Vagina (tissue), 2 donors: ENCODE measurements at regions not wholly inside any gene's neighbourhood (a gene's known extent, or its start where the extent isn't known, plus 50 kb on each side); places are given as distances from the start of the nearest gene placed in this dataset.

Experiments used
- DNase-seq, 2 donors: peaks; one replicate each; pipeline ENCODE4 v3.0.0-alpha.2; 2017; ENCODE audit errors: extremely low spot score in 2 of 2
- H3K27ac ChIP-seq: fragments of 200-600 bp; sonication (generic); one replicate; pipeline ENCODE4 v1.5.1; 2019
- H3K27me3 ChIP-seq: fragments of 200-600 bp; sonication (generic); one replicate; pipeline ENCODE4 v1.5.1; 2019
- H3K36me3 ChIP-seq, 2 donors: fragments of 200-600 bp; sonication (generic); one replicate each; pipeline ENCODE4 v1.5.1; 2017 to 2019
- H3K4me1 ChIP-seq: fragments of 200-600 bp; sonication (generic); one replicate; pipeline ENCODE4 v1.5.1; 2019
- H3K4me3 ChIP-seq, 2 donors: fragments of 200-600 bp; sonication (generic); 1 replicate in 1 of 2; 2 replicates in 1 of 2; pipeline ENCODE4 v1.5.1; 2016 to 2019
- H3K9me3 ChIP-seq: fragments of 200-600 bp; sonication (generic); one replicate; pipeline ENCODE4 v1.5.1; 2019
- POLR2A ChIP-seq, 2 donors: fragments of 450-650 bp; IDR thresholded peaks; one replicate each; pipeline ENCODE4 v1.6.1; 2017; ENCODE audit warnings: antibody characterized with exemption in 2 of 2, mild to moderate bottlenecking in 2 of 2, moderate library complexity in 2 of 2
- POLR2AphosphoS5 ChIP-seq, 2 donors: sonication (generic); formaldehyde crosslinking; IDR thresholded peaks; one replicate each; pipeline ENCODE4 v1.9.0; 2017; ENCODE audit warnings: antibody characterized with exemption in 2 of 2, mild to moderate bottlenecking in 2 of 2, low read depth in 1 of 2; ENCODE audit not compliant: insufficient read depth in 1 of 2
- intact Hi-C: fragments of 100-400 bp; cut with DNase I; formaldehyde crosslinking; loops from one replicate; pipeline ENCODE4 v1.15.1; 2023
- TF ChIP-seq, protein P1 (sequence below), 3 experiments: fragments of 450-650 bp in 2 of 3; fragments of 200-600 bp in 1 of 3; sonication (generic) in 1 of 3; IDR thresholded peaks; one replicate each; pipeline ENCODE4 v1.5.1; 2017 to 2019; ENCODE audit warnings: antibody characterized with exemption in 3 of 3, mild to moderate bottlenecking in 2 of 3, moderate library complexity in 2 of 3

GRCh38 chr13:85186356-85187045 is 612.7 kb downstream of the SLITRK6 start:
- Histone ChIP-seq H3K36me3 (no peaks in the 10 kb centered on the region), H3K4me1 (no peaks in the 10 kb centered on the region), H3K4me3 (no peak overlapping the region), H3K27ac (no peak overlapping the region), H3K27me3 (no peaks in the 10 kb centered on the region), H3K9me3 (no peaks in the 10 kb centered on the region)
- intact Hi-C loops = no loop called here
- no peak for TF ChIP-seq POLR2AphosphoS5 (IDR thresholded peaks at IDR 0.05; ENCODE audit: insufficient read depth in 1 of 2, low read depth in 1 of 2)
- TF ChIP-seq, protein P1, sequence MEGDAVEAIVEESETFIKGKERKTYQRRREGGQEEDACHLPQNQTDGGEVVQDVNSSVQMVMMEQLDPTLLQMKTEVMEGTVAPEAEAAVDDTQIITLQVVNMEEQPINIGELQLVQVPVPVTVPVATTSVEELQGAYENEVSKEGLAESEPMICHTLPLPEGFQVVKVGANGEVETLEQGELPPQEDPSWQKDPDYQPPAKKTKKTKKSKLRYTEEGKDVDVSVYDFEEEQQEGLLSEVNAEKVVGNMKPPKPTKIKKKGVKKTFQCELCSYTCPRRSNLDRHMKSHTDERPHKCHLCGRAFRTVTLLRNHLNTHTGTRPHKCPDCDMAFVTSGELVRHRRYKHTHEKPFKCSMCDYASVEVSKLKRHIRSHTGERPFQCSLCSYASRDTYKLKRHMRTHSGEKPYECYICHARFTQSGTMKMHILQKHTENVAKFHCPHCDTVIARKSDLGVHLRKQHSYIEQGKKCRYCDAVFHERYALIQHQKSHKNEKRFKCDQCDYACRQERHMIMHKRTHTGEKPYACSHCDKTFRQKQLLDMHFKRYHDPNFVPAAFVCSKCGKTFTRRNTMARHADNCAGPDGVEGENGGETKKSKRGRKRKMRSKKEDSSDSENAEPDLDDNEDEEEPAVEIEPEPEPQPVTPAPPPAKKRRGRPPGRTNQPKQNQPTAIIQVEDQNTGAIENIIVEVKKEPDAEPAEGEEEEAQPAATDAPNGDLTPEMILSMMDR (IDR thresholded peaks at IDR 0.05) = no peak
- no peak for TF ChIP-seq POLR2A (IDR thresholded peaks at IDR 0.05)
- DNase-seq = no peak

DNA sequence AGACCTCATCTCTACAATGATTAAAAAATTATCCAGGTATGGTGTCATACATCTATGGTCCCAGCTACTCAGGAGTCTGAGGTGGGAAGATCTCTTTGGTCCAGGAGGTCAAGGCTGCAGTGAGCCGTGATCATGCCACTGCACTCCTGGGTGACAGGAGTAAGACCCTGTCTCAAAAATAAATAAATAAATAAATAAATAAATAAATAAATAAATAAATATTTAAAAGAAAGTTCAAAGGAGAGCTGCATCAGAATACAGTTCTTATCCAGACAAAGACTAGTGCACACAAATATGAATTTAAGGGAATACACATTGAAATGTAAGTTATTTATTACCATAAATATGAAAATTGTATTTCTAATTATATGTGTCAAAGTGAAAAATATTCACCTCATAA is 624.9 kb downstream of the SLITRK6 start:
- H3K27ac ChIP-seq = no peak overlapping the region
- H3K4me1 ChIP-seq = no peaks in the 10 kb centered on the region
- intact Hi-C loops = no loop called here
- no peaks in the 10 kb centered on the region for H3K36me3 ChIP-seq
- no peak for DNase-seq
- TF ChIP-seq, protein P1 (IDR thresholded peaks at IDR 0.05) = no peak
- TF ChIP-seq POLR2A (IDR thresholded peaks at IDR 0.05) (no peak), POLR2AphosphoS5 (IDR thresholded peaks at IDR 0.05; ENCODE audit: insufficient read depth in 1 of 2, low read depth in 1 of 2) (no peak)
- H3K9me3 ChIP-seq = no peaks in the 10 kb centered on the region
- no peak overlapping the region for H3K4me3 ChIP-seq
- no peaks in the 10 kb centered on the region for H3K27me3 ChIP-seq

DNA sequence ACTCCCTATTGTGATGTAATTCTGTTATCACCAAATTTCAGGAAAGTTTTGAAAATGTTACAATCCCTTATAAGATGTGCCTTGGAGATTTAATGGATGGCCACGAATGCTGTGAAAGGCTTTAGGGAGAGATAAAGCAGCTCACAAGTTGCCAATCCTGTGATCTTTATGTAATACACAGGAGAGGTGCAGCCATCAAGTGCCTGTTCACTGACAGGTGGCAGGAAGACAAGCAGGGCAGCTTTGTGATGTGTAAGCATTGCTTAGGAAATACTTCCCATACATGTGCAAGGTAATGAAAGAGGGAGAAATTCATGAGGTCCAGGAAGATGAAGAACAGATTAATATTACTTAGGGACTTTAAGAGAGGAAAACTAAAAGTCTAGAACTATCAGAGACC is 628.8 kb downstream of the SLITRK6 start:
- DNase-seq = no peak
- Histone ChIP-seq H3K4me1 (no peaks in the 10 kb centered on the region), H3K4me3 (no peak overlapping the region), H3K36me3 (no peaks in the 10 kb centered on the region), H3K27ac (no peak overlapping the region), H3K9me3 (no peaks in the 10 kb centered on the region), H3K27me3 (no peaks in the 10 kb centered on the region)
- TF ChIP-seq POLR2AphosphoS5 (IDR thresholded peaks at IDR 0.05; ENCODE audit: insufficient read depth in 1 of 2, low read depth in 1 of 2) = no peak
- TF ChIP-seq, protein P1 (IDR thresholded peaks at IDR 0.05) = no peak
- intact Hi-C loops = no loop called here

DNA sequence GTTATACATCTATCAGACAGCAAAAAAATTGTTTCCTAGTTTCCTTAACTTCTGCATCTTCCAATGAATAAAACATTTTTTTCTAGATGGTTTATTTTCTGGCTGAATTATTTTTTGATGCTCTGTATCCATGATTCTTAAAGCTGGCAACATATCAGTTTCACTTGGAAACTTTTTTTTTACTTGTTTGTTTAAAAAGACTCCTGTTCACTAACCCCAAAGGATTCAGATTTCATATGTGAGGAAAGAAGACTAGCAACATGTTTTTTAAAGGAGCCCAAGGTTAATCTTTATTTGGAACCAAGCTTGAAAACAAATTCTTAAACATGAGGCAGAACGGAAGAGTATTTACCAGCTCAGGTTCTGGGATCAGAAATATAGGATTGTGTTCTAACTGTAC is 632.3 kb downstream of the SLITRK6 start:
- no peaks in the 10 kb centered on the region for H3K9me3 ChIP-seq
- DNase-seq = no peak
- no peak overlapping the region for H3K4me3 ChIP-seq

GRCh38 chr13:85163063-85163462 is 636.2 kb downstream of the SLITRK6 start:
- Histone ChIP-seq H3K4me3 (no peak overlapping the region), H3K9me3 (no peaks in the 10 kb centered on the region), H3K27ac (no peak overlapping the region), H3K27me3 (no peaks in the 10 kb centered on the region), H3K4me1 (no peaks in the 10 kb centered on the region), H3K36me3 (no peaks in the 10 kb centered on the region)
- TF ChIP-seq POLR2AphosphoS5 (IDR thresholded peaks at IDR 0.05; ENCODE audit: insufficient read depth in 1 of 2, low read depth in 1 of 2) = no peak
- TF ChIP-seq, protein P1 (IDR thresholded peaks at IDR 0.05) = no peak
- no peak for TF ChIP-seq POLR2A (IDR thresholded peaks at IDR 0.05)
- intact Hi-C loops = no loop called here
- DNase-seq = no peak

More for the DNA sequence above, 632.3 kb downstream of the SLITRK6 start:
- H3K27me3 ChIP-seq = no peaks in the 10 kb centered on the region
- no peaks in the 10 kb centered on the region for H3K36me3 ChIP-seq
- TF ChIP-seq POLR2A (IDR thresholded peaks at IDR 0.05) (no peak), POLR2AphosphoS5 (IDR thresholded peaks at IDR 0.05; ENCODE audit: insufficient read depth in 1 of 2, low read depth in 1 of 2) (no peak)
- no peak overlapping the region for H3K27ac ChIP-seq
- intact Hi-C loops = no loop called here
- H3K4me1 ChIP-seq = no peaks in the 10 kb centered on the region
